ENCODE measurements at regions not wholly inside any gene's neighbourhood (a gene's known extent, or its start where the extent isn't known, plus 50 kb on each side); places are given as distances from the start of the nearest gene placed in this dataset.

- no peak for TF ChIP-seq CTCF (IDR thresholded peaks at IDR 0.05)
- TF ChIP-seq EZH2 (IDR thresholded peaks at IDR 0.05; ENCODE audit: borderline replicate concordance, insufficient read depth, low read depth, low read length, poor library complexity, severe bottlenecking) = no peak
- DNase-seq (no peak), ATAC-seq (ENCODE audit: low read depth) (no peak)
- Mint-ChIP-seq H3K4me3 (no peak overlapping the region), H3K4me1 (no peaks in the 10 kb centered on the region), H3K27ac (no peak overlapping the region), H3K9me3 (ENCODE audit: insufficient read depth) (no peaks in the 10 kb centered on the region), H3K27me3 (no peaks in the 10 kb centered on the region)
- POLR2A ChIA-PET = no interaction called here
- CTCF ChIA-PET = no interaction called here
- Histone ChIP-seq H3K36me3 (replicated peaks in 1 of 2; ENCODE audit: control extremely low read depth in 1 of 2, control insufficient read depth in 1 of 2, extremely low read depth in 1 of 2, insufficient read depth in 2 of 2, low read length in 1 of 2) (no peaks in the 10 kb centered on the region), H2AFZ (ENCODE audit: insufficient read depth, low read depth, low read length, poor library complexity, severe bottlenecking) (no peak overlapping the region), H4K20me1 (ENCODE audit: control insufficient read depth, insufficient read depth, low read length, poor library complexity, severe bottlenecking) (no peaks in the 10 kb centered on the region), H3K4me2 (replicated peaks; ENCODE audit: low read depth, low read length, poor library complexity, severe bottlenecking) (no peak overlapping the region), H3K27me3 (replicated peaks in 1 of 4; ENCODE audit: control extremely low read depth in 1 of 4, control insufficient read depth in 3 of 4, insufficient read depth in 4 of 4, low read length in 3 of 4) (no peaks in the 10 kb centered on the region), H3K9ac (ENCODE audit: low read length) (no peak overlapping the region), H3K4me3 (ENCODE audit: control extremely low read depth in 1 of 5, extremely low read depth in 1 of 5, insufficient read depth in 1 of 5, low read depth in 2 of 5, low read length in 4 of 5) (no peak overlapping the region), H3K79me2 (ENCODE audit: control insufficient read depth, insufficient read depth, low read length) (no peaks in the 10 kb centered on the region), H3K4me1 (ENCODE audit: control insufficient read depth in 2 of 2, insufficient read depth in 2 of 2, low read length in 2 of 2) (no peaks in the 10 kb centered on the region), H3K9me3 (ENCODE audit: control extremely low read depth in 1 of 3, control insufficient read depth in 2 of 3, insufficient read depth in 1 of 3, low read length in 2 of 3) (no peaks in the 10 kb centered on the region), H3K27ac (ENCODE audit: low read length in 2 of 2) (no peak overlapping the region)
- WGBS (ENCODE audit: insufficient coverage) = 89% methylated on average over 4 of the region's 7 CpGs
- intact Hi-C loops (cut with micrococcal nuclease) = no loop called here
These were observed 56.9 kb upstream of the PRSS23 start for GRCh38 chr11:86743223-86744118.
